Ishikawa (cell line): ENCODE measurements at regions not wholly inside any gene's neighbourhood (a gene's known extent, or its start where the extent isn't known, plus 50 kb on each side); places are given as distances from the start of the nearest gene placed in this dataset.

Source experiments
- CEBPB ChIP-seq: IDR thresholded peaks from 2 replicates; pipeline ENCODE4 v1.6.1; 2012
- CREB1 ChIP-seq: IDR thresholded peaks from 2 replicates; pipeline ENCODE4 v1.6.1; 2012; ENCODE audit warnings: low read depth
- EGR1 ChIP-seq: IDR thresholded peaks from 2 replicates; pipeline ENCODE4 v1.6.1; 2012
- EP300 ChIP-seq: IDR thresholded peaks from 2 replicates; pipeline ENCODE4 v1.6.1; 2012; ENCODE audit warnings: borderline replicate concordance
- FOXM1 ChIP-seq: IDR thresholded peaks from 2 replicates; pipeline ENCODE4 v1.6.1; 2012; ENCODE audit warnings: low read depth, borderline replicate concordance
- MAX ChIP-seq: IDR thresholded peaks from 2 replicates; pipeline ENCODE4 v1.6.1; 2012
- NFIC ChIP-seq: IDR thresholded peaks from 2 replicates; pipeline ENCODE4 v1.6.1; 2012
- RAD21 ChIP-seq: IDR thresholded peaks from 2 replicates; pipeline ENCODE4 v1.6.1; 2012; ENCODE audit warnings: low read depth
- REST ChIP-seq: IDR thresholded peaks from 2 replicates; pipeline ENCODE4 v1.6.1; 2012; ENCODE audit warnings: low read depth, mild to moderate bottlenecking
- TAF1 ChIP-seq: IDR thresholded peaks from 2 replicates; pipeline ENCODE4 v1.6.1; 2012; ENCODE audit warnings: low read depth, mild to moderate bottlenecking
- TCF12 ChIP-seq: IDR thresholded peaks from 2 replicates; pipeline ENCODE4 v1.6.1; 2012; ENCODE audit warnings: low read depth
- TEAD4 ChIP-seq: IDR thresholded peaks from 2 replicates; pipeline ENCODE4 v1.6.1; 2012
- USF1 ChIP-seq: IDR thresholded peaks from 2 replicates; pipeline ENCODE4 v1.6.1; 2012
- YY1 ChIP-seq: IDR thresholded peaks from 2 replicates; pipeline ENCODE4 v1.6.1; 2012; ENCODE audit warnings: low read depth
- ZBTB7A ChIP-seq: IDR thresholded peaks from 2 replicates; pipeline ENCODE4 v1.6.1; 2012; ENCODE audit warnings: low read depth

- no peak for TF ChIP-seq TAF1
- no peak for TF ChIP-seq ZBTB7A
- no peak for TF ChIP-seq CREB1
- TF ChIP-seq FOXM1: no peak
- TF ChIP-seq REST: no peak
- TF ChIP-seq TEAD4: no peak
- TF ChIP-seq USF1: no peak
- TF ChIP-seq EGR1: no peak
- no peak for TF ChIP-seq CEBPB
- TF ChIP-seq TCF12: no peak
- TF ChIP-seq YY1: no peak
- no peak for TF ChIP-seq EP300
- no peak for TF ChIP-seq RAD21
- no peak for TF ChIP-seq NFIC
- no peak for TF ChIP-seq MAX
These were observed 56.0 kb upstream of the CDX4 start for GRCh38 chrX:73390628-73391567.

GRCh38 chrX:73366696-73367095 is 80.2 kb upstream of the CDX4 start:
- TF ChIP-seq CREB1: no peak
- no peak for TF ChIP-seq ZBTB7A
- no peak for TF ChIP-seq RAD21
- no peak for TF ChIP-seq FOXM1
- no peak for TF ChIP-seq TCF12
- TF ChIP-seq YY1: no peak
- no peak for TF ChIP-seq EP300
- no peak for TF ChIP-seq TAF1
- no peak for TF ChIP-seq NFIC
- no peak for TF ChIP-seq REST

- no peak for TF ChIP-seq YY1
- TF ChIP-seq TAF1: no peak
- TF ChIP-seq EP300: no peak
- TF ChIP-seq RAD21: no peak
- TF ChIP-seq USF1: no peak
- no peak for TF ChIP-seq CEBPB
- TF ChIP-seq CREB1: no peak
- TF ChIP-seq TEAD4: no peak
- no peak for TF ChIP-seq FOXM1
- TF ChIP-seq REST: no peak
- TF ChIP-seq NFIC: no peak
- no peak for TF ChIP-seq ZBTB7A
- TF ChIP-seq TCF12: no peak
- TF ChIP-seq MAX: no peak
These were observed 97.9 kb upstream of the CDX4 start for GRCh38 chrX:73348977-73349376.

- TF ChIP-seq RAD21 (no peak), TEAD4 (no peak), TAF1 (no peak), MAX (no peak), FOXM1 (no peak), CREB1 (no peak), EGR1 (no peak), USF1 (no peak), REST (no peak), EP300 (no peak)
These were observed 109.5 kb upstream of the CDX4 start for GRCh38 chrX:73337366-73337765.
